Thyroid gland (tissue), 4 donors: ENCODE measurements at regions not wholly inside any gene's neighbourhood (a gene's known extent, or its start where the extent isn't known, plus 50 kb on each side); places are given as distances from the start of the nearest gene placed in this dataset.

Source experiments
- POLR2A ChIP-seq, 2 donors: fragments of 450-650 bp; IDR thresholded peaks; one replicate each; pipeline ENCODE4 v1.6.1; 2017; ENCODE audit warnings: antibody characterized with exemption in 2 of 2, mild to moderate bottlenecking in 2 of 2, moderate library complexity in 1 of 2
- TF ChIP-seq, protein P1 (sequence below), 6 experiments: fragments of 200-600 bp in 3 of 6; fragments of 450-650 bp in 3 of 6; sonication (generic) in 3 of 6; IDR thresholded peaks; one replicate each; pipeline ENCODE4 v1.5.1; 2016 to 2019; ENCODE audit warnings: antibody characterized with exemption in 6 of 6, mild to moderate bottlenecking in 2 of 6, inconsistent platforms in 1 of 6, moderate library complexity in 1 of 6

DNA sequence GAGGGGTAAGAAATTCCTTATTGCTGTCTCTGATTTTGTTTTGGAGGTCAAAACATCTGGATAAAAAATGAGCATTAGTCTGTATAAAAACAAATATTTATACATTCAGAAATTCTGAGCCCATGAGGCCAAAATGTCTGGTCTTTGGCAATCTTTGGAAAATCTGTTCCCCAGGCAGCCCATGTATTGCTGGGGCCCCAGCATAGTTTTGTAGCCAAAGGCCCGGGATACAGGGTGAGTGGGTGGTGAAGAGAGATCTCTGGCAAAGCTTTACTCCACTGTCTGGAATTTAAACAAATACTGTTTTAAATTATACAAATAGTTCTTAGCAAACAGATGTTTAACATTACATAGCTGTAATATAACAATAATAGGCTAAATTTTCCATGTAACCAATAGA lies 134.7 kb upstream of the GALNT17 start:
- TF ChIP-seq, protein P1, sequence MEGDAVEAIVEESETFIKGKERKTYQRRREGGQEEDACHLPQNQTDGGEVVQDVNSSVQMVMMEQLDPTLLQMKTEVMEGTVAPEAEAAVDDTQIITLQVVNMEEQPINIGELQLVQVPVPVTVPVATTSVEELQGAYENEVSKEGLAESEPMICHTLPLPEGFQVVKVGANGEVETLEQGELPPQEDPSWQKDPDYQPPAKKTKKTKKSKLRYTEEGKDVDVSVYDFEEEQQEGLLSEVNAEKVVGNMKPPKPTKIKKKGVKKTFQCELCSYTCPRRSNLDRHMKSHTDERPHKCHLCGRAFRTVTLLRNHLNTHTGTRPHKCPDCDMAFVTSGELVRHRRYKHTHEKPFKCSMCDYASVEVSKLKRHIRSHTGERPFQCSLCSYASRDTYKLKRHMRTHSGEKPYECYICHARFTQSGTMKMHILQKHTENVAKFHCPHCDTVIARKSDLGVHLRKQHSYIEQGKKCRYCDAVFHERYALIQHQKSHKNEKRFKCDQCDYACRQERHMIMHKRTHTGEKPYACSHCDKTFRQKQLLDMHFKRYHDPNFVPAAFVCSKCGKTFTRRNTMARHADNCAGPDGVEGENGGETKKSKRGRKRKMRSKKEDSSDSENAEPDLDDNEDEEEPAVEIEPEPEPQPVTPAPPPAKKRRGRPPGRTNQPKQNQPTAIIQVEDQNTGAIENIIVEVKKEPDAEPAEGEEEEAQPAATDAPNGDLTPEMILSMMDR (IDR thresholded peaks at IDR 0.05), result no peak
- no peak for TF ChIP-seq POLR2A (IDR thresholded peaks at IDR 0.05)
